KOPT-K1 (cell line): ENCODE measurements at regions not wholly inside any gene's neighbourhood (a gene's known extent, or its start where the extent isn't known, plus 50 kb on each side); places are given as distances from the start of the nearest gene placed in this dataset.
"Not testable (repeated sequence)": the region's sequence is repeated elsewhere in the genome, so short reads cannot be mapped to it uniquely, and the experiment has no call there.

Source experiments
- H3K27ac ChIP-seq: fragments of 200-600 bp; sonication (generic); 2 replicates; pipeline ENCODE4 v1.5.1; 2016; ENCODE audit warnings: antibody characterized with exemption, mild to moderate bottlenecking, low read depth, low read length; ENCODE audit not compliant: poor library complexity, severe bottlenecking
- H3K36me3 ChIP-seq: fragments of 200-600 bp; sonication (generic); 2 replicates; pipeline ENCODE4 v1.5.1; 2017; ENCODE audit warnings: antibody characterized with exemption, mild to moderate bottlenecking, low read length, moderate library complexity; ENCODE audit not compliant: insufficient read depth
- H3K9me3 ChIP-seq: fragments of 200-600 bp; sonication (generic); 2 replicates; pipeline ENCODE4 v1.5.1; 2017; ENCODE audit warnings: antibody characterized with exemption, low read length, mild to moderate bottlenecking; ENCODE audit not compliant: insufficient read depth, poor library complexity, severe bottlenecking

DNA sequence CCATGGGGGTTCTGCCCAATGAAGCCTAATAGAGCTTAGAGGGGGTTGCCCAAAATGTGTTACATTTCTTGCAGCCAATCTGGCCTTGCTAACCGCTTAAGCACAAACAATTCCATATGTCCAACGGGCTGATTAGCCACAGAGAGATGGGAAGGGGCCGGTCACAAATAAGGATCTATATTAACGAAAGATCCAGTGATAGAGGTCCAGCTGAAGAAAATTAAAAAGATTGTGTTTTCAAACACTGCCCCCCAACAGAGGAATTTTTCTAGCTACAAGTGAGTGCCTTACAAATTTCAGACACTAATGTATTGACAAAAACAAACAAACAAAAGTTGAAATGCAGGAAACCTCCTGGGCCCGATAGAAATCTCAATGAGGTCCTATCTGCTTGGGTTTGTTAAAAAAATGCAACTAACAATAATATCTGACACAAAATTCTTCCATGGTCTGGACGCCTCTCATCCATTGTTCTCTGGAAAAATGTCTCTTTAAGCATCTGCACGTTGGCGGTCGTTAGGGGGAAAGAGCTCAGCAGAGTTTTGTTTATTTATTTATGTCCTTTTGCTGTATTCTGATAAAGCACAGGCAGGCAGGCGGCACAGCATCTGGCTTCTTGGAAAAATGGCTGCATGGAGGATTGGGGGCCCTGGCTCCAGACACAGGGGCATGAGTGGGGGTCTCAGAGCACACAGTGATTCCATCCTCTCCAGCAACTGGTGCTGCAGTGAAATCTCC, 402.0 kb downstream of the RPS24 start:
- Histone ChIP-seq H3K27ac (no peak overlapping the region), H3K36me3 (no peaks in the 10 kb centered on the region), H3K9me3 (no peaks in the 10 kb centered on the region)

DNA sequence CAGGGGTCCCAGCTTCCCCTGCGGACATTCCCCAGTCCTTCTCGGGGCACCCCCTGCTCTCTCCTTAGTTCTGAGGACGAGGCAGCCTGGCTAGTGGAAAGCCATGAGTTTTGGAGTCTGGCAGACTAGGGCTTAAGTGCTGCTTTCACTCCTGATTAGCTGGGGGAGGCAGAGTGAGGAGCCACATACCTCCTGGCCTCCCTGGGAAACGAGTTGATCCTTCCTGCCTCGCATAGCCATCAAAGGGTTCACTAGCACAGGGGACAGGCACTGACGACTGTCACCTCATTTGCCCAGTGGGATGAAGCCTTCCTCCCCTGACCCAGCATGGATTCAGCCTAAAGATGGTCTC, 402.5 kb downstream of the RPS24 start:
- no peak overlapping the region for H3K27ac ChIP-seq
- H3K9me3 ChIP-seq: no peaks in the 10 kb centered on the region
- H3K36me3 ChIP-seq: no peaks in the 10 kb centered on the region

DNA sequence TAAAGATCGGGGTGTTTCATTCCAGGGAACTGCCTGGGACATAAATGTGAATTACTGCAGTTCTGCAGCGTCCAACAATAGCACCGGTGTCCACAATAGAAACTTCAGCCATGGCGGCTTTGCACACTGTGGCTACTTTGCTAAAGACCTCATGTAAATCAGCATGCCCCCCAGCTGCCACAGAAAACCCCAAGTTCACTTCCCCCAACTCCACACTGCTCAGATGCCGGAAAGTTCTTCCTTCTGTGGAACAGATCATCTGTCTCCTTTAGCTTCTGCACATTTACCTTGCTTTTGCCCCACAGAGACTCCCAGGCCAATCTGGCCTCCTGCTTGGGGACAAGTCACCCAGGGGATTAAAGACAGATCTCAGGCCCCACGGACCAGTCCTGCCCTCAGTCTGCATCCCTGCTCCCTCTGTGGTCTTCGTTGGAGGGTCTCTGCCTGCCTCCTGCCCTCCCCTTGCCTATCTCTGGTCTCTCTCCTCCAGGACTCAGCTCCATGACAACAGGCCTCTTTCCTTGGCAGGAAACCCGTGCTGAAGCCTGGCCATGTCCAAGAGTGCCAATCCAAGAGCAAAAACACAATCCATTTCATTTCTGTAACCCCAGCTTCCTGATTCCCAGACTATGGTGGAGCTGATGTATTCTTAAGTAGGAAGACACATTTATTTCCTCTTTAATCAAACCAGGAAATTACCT, 403.2 kb downstream of the RPS24 start:
- Histone ChIP-seq H3K27ac (no peak overlapping the region), H3K36me3 (no peaks in the 10 kb centered on the region), H3K9me3 (no peaks in the 10 kb centered on the region)

DNA sequence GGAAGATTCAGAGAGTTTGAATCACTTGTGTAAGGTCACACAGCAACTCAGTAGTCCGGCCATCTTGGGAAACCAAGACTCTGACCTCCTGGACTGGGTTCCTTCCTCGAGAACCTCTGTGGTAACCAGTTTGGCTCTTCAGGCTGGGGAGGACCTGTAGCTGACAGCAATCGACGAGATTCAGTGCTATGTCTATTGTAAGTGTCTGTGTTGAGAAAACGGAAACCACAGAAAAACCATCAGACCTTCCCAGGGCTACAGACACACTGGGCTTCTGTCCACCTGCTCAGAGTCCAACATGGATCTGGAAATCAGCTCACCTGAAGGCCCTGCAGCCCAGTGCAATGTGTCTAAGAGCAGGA, 403.7 kb downstream of the RPS24 start:
- Histone ChIP-seq H3K27ac (no peak overlapping the region), H3K36me3 (no peaks in the 10 kb centered on the region), H3K9me3 (no peaks in the 10 kb centered on the region)

DNA sequence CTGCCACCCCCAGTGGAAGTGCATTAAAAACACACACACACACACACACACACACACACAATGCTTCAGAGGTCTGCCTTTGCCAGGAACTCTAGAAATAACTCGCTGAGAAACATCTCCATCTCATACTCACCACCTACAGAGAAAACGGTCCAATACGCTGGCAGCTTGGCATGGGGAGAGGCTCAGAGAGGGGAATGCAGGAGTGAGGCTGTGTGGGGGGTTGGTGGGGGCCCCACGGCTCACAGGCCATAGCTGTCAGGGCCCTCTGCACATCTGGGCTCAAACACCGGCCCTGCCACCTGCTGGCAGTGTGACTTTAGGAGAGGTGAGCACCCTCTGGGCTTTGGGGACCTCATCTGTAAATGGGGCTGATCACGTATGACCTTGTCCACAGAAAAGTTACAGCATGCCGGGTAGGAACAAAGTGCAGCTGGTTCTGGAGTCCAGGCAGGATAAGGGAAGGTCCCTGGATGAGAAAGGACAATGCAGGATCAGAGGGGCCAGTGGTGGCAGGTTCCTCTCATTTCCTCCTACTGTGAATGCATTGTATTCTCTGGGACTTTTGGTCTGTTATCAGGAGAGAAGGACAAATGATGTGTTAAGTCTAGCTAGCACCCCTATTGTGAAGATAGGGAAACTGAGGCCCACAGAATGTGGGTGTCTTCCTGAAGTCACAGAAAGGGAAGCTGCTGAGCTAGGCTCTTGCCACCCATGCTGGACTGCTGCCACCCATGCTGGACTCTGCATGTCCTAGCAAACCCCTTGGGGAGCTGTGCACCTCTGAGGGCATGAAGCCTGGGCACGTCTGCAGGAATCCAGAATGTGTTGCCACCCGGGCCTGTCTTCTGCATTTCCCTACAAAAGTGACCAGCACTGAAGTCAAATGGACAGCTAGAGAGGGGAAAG, 404.6 kb downstream of the RPS24 start:
- H3K9me3 ChIP-seq: no peaks in the 10 kb centered on the region
- H3K36me3 ChIP-seq: no peaks in the 10 kb centered on the region
- H3K27ac ChIP-seq: no peak overlapping the region

DNA sequence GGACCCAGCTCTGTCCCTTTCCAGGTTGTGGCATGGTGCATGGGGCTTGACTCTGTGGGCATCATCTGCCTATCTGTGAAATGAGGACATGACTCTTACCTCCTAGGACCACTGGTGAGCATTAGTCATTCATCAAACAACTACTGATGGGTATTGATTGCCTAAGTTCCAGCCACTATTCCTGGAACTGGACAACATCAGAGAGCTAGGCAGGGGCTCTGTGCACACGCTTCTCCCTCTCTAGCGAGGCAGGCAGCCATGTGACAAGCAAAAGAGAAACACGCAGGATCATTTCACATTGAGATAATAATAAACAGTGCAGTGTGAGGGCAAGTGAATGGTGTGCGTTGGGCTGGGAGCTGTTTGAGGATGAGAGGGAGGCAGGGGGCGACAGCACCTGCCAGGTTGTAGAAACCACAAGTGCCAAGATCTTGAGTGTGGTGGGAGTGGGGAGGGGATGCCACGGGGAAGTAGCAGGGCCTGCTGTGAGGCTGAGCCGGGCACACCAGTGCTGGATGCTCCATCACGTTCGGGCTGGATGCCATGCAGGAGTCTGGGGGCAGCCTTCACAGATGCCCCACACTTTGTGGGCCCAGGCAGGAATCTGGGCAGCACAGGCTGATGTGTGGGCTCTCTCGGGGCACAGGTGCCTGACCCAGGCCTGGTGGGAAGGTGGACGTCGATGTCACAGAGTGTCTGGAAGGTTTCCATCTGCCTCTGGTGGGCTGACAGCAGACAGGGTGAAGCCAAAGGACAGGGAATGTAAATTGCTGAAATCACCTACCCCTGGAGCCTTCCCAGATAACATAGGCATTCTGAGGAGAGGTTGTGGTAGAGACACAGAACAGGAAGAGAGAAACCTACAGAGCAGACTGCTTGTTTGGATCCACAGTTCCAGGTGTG, 405.5 kb downstream of the RPS24 start:
- no peaks in the 10 kb centered on the region for H3K9me3 ChIP-seq
- H3K36me3 ChIP-seq: no peaks in the 10 kb centered on the region
- no peak overlapping the region for H3K27ac ChIP-seq

DNA sequence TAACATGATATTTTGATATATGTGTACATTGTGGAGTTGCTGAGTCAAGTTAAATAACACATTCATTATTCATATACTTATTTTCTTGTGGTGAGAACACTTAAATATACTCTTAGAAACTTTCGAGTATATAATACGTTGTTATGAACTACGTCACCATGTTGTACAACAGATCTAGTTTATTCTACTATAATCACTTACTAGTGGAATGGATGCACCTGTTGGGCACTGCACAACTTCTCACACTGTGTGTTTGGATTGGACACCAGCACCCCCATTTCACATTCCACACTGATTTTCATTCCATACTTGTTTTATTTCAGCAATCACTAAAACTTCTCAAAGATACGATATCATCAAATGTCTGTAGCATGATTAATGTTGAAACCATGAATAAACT, 407.3 kb downstream of the RPS24 start:
- no peaks in the 10 kb centered on the region for H3K36me3 ChIP-seq
- H3K27ac ChIP-seq: no peak overlapping the region
- no peaks in the 10 kb centered on the region for H3K9me3 ChIP-seq

DNA sequence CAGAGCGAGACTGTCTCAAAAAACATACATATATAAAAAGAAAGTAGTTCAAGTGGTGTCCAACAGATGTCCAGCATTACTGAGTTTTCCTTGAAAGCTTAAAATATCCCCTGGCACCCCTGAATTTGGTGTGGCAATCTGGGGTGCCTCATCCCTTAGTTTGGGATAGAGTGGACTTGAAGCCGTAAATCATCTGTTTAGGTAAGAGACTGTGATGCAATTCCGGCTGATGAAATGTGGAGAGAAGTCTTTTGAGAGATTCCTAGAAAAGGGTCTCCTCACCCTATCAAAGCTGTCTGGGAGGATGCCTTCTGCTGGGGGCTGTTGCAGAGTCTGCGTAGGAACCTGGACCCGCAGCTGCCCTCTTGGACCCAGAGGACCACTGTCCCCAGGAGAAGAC, 408.0 kb downstream of the RPS24 start:
- Histone ChIP-seq H3K27ac (no peak overlapping the region), H3K9me3 (no peaks in the 10 kb centered on the region), H3K36me3 (no peaks in the 10 kb centered on the region)

DNA sequence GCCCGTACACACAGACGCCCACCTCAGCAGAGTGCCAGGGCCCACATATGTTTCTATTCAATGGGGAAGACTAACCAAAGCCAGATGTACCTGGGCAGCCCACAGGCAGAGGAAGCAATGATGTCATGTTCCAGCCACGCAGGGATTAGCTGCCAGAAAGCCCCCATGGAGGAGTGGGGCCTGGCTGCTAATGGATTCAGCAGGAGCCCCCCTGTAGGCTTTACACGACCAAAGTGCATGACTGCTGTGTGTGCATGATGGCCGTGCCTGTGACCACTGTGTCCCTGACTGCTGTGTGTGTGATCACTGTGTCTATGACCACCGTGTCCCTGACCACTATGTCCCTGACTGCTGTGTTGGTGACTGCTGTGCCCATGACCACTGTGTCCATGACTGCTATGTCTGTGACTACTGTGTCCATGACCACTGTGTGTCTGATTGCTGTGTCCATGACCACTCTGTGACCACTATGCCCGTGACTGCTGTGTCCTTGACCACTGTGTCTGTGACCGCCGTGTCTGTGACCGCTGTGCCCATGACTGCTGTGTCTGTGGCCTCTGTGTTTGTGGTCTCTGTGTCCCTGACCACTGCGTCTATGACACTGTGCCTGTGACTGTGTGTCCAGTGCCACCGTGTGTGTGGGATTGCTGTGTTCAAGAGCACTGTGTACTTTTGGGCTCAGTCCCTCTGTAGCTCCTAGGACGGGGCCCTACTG, 409.3 kb downstream of the RPS24 start:
- H3K36me3 ChIP-seq: no peaks in the 10 kb centered on the region
- no peak overlapping the region for H3K27ac ChIP-seq
- H3K9me3 ChIP-seq: no peaks in the 10 kb centered on the region

DNA sequence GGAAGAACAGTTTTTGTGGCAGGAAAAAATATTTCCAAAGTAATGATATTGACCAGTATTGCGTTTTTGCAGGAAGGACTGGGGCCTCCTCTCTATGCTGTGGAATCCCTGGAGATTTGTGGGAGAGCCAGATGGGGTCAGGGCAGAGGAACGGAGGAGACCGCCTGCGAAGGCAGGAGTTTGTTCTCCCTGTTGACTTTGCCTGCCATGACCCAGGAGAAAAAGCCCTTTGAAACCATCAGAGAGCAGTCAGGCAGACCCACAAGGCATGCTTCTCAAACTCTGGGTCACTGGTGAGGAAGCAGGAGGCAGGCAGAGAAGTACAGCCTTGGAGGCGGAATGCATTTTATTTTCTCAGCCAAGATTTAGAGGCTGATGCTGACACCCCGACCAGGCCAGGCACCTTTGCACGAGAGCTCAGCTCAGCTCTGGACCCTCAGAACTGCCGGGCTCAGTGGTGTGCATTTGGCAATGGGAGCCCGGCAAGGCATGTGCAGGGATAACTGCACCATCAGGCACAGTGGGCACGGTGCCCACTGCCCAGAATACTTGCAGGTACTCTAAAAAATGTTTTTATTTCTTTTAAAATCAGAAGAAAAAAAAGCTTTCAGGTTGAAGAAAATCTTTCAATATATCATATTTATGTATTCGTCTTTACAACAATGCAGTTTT, 410.4 kb downstream of the RPS24 start:
- no peak overlapping the region for H3K27ac ChIP-seq
- H3K9me3 ChIP-seq: no peaks in the 10 kb centered on the region

DNA sequence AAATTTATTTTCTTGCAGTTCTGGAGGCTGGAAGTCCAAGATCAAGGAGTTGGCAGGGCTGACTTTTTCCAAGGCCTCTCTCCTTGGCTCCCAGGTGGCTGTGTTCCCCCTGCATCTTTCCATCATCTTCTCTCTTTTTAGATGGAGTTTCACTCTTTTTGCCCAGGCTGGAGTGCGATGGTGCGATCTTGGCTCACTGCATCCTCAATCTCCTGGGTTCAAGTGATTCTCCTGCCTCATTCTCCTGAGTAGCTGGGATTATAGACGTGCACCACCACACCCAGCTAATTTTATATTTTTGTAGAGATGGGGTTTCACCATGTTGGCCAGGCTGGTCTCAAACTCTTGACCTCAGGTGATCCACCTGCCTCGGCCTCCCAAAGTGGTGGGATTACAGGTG, 411.1 kb downstream of the RPS24 start:
- not testable (repeated sequence) for H3K36me3 ChIP-seq, H3K9me3 ChIP-seq, H3K27ac ChIP-seq

More for the DNA sequence above, 410.4 kb downstream of the RPS24 start:
- H3K36me3 ChIP-seq: no peaks in the 10 kb centered on the region

DNA sequence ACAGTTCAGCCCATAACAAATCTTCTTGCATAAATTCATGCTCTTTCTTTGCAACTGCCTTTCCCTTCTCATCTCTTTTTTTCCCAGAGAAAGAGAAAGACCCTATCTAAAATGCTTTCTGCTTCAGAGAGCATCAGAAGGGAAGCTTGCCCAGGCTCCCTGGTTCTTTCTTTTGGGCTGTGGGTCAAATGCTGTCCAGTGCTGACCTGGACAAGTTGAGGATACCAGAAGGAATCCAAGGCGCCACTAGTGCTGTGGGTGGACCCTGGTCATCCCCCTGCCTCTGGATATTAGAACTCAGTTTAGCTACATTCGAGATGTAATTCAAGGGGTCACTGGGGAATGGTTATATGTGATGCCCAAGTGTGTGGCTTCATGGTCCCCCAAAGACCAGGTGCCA, 411.6 kb downstream of the RPS24 start:
- H3K27ac ChIP-seq: no peak overlapping the region
- H3K36me3 ChIP-seq: no peaks in the 10 kb centered on the region
- no peaks in the 10 kb centered on the region for H3K9me3 ChIP-seq

DNA sequence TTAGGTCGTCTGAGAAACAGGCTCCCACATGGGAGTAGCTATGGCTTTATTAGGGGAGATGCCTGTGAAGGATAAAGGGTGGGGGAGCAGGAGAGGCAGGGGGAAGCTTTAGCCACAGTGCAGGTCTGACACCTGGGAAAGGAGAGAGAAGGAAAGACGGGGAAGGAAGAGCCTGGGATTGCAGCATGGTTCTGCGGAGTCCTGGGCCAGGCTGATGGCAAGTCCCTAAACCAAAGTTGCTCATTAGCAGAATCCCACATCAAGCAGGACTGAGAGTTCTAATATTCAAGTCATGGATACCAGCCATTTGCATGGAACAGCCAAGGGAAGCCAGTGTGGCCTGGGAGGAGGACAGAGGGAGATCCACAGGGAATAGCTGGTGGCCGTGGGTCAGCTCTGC, 414.8 kb downstream of the RPS24 start:
- H3K27ac ChIP-seq: no peak overlapping the region

DNA sequence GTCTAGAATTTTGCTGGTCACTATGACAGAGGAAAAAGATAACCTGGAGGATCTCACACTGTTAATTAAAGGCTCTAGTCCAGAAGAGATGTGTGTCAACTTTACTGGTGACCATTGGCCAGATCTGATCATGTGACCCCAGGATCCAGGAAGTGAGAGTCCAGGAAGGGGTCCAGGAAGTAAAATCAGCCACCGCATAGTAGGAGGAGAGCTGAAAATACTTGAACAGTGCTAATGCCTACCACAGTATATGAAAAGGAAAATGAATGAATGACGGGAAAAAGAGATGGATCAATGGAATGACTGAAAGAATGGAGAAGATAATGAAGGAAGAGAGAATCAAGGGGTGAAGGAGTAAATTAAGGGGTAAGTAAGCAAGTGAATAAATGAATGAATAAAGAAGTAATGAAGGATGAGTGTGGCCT, 415.3 kb downstream of the RPS24 start:
- no peak overlapping the region for H3K27ac ChIP-seq
- H3K36me3 ChIP-seq: no peaks in the 10 kb centered on the region
- no peaks in the 10 kb centered on the region for H3K9me3 ChIP-seq

More for the DNA sequence above, 414.8 kb downstream of the RPS24 start:
- no peaks in the 10 kb centered on the region for H3K36me3 ChIP-seq
- H3K9me3 ChIP-seq: no peaks in the 10 kb centered on the region
